Mononuclear cell (primary cell): ENCODE measurements at regions not wholly inside any gene's neighbourhood (a gene's known extent, or its start where the extent isn't known, plus 50 kb on each side); places are given as distances from the start of the nearest gene placed in this dataset.
"Not testable (repeated sequence)": the region's sequence is repeated elsewhere in the genome, so short reads cannot be mapped to it uniquely, and the experiment has no call there.

Experiments
- H3K27me3 ChIP-seq: 2 replicates; pipeline ENCODE4 v1.6.0; 2011; ENCODE audit warnings: low read length, control low read depth; ENCODE audit not compliant: insufficient read depth
- H3K4me1 ChIP-seq: 2 replicates; pipeline ENCODE4 v1.5.1; 2011; ENCODE audit warnings: mild to moderate bottlenecking, low read length, control low read depth; ENCODE audit not compliant: insufficient read depth
- H3K4me3 ChIP-seq: 2 replicates; pipeline ENCODE4 v1.5.1; 2011; ENCODE audit warnings: mild to moderate bottlenecking, low read length, moderate library complexity
- H3K9me3 ChIP-seq: 2 replicates; pipeline ENCODE4 v1.5.1; 2011; ENCODE audit warnings: low read depth, mild to moderate bottlenecking, control low read depth, low read length

DNA sequence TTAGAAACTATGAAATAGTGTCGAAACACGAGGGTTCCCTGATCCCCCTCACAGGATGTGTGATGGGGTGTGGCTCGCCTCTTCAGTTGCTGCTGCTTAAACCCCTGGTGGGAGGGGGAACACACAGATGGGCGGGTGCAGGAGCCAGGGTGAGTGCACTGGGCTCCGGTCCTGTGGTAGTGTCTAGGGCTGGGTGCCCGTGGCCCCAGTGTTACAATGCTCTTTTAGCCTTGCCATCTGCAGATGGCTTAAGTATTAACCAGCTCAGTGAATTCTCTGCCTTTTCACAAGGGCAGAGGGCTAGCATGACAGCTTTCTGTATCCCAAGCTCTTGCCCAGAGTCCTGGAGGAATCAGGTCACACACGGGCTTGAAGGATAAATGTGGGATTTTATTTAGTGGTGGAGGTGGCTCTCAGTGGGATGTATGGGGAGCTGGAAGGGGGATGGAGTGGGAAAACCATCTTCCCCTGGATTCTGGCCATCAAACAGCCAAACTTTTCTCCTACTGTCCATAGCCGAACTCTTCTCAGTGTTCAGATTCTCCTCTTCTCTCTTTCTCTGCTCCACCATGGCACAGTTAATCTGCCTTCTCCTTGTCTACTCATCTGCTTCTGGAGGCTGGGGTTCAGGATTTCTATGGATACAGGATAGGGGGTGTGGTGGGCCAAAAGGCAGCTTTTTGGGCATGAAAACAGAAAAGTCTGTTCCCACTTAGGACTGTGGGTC lies 659.0 kb downstream of the EPM2A start:
- Histone ChIP-seq H3K4me3 (no peak overlapping the region), H3K27me3 (no peaks in the 10 kb centered on the region), H3K4me1 (no peaks in the 10 kb centered on the region), H3K9me3 (no peaks in the 10 kb centered on the region)

DNA sequence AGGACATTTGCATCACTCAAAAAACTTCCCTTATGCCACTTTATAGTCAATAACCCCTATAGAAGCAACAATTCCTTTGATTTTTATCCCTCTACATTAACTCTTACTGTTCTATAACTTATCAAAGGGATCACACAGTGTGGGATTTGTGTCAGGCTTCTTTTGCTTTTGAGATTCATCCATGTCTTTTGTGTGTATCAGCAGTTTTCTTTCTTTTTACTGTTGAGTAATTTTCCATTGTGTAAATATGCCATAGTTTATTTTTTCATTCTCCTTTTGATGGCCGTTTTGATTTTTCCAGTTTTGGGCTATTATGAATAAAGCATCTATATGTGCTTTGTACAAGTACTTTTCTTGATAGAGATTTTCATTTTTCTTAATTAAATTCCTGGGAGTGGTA lies 657.9 kb downstream of the EPM2A start:
- Histone ChIP-seq H3K27me3 (no peaks in the 10 kb centered on the region), H3K4me3 (no peak overlapping the region), H3K9me3 (no peaks in the 10 kb centered on the region), H3K4me1 (no peaks in the 10 kb centered on the region)

DNA sequence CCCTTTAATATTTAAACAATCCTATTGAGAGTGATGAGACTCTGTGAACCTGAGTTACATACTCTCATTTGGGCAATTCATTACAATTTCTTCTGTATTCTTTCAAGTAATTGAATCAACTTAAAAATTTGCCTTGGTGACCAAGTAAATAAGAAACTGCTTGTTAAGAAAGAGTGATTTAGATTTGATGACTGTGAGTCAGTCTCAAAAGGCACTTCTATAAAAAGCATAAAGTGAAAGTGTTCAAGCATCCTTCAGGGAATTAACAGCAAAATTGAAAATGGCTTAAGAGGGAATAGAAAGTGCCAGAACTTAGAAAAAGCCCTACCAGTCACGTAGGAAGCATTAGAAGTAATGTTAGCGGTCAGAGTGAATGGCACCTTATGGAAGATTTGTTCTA lies 654.7 kb downstream of the EPM2A start:
- Histone ChIP-seq H3K9me3 (no peaks in the 10 kb centered on the region), H3K4me1 (no peaks in the 10 kb centered on the region), H3K4me3 (no peak overlapping the region), H3K27me3 (no peaks in the 10 kb centered on the region)

GRCh38 chr6:145081677-145082076 lies 653.6 kb downstream of the EPM2A start:
- H3K4me3 ChIP-seq, result no peak overlapping the region
- no peaks in the 10 kb centered on the region for H3K9me3 ChIP-seq
- no peaks in the 10 kb centered on the region for H3K4me1 ChIP-seq
- H3K27me3 ChIP-seq, result no peaks in the 10 kb centered on the region

DNA sequence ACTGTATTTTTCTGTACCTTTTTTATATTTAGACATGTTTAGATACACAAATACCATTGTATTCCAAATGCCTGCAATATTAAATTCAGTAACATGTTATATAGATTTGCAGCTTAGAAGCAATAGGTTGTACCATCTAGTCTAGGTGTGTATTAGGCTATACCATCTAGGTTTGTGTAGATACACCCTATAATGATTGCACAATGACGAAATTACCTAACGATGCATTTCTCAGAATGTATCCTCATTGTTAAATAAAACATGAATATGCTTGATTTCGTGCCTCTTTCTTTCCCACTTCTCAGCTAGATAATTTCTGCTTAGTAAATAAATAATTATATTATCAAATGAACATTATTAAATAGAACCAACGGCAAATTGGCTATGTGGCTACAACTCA lies 653.0 kb downstream of the EPM2A start:
- H3K27me3 ChIP-seq, result no peaks in the 10 kb centered on the region
- H3K4me1 ChIP-seq, result no peaks in the 10 kb centered on the region
- no peaks in the 10 kb centered on the region for H3K9me3 ChIP-seq
- no peak overlapping the region for H3K4me3 ChIP-seq

DNA sequence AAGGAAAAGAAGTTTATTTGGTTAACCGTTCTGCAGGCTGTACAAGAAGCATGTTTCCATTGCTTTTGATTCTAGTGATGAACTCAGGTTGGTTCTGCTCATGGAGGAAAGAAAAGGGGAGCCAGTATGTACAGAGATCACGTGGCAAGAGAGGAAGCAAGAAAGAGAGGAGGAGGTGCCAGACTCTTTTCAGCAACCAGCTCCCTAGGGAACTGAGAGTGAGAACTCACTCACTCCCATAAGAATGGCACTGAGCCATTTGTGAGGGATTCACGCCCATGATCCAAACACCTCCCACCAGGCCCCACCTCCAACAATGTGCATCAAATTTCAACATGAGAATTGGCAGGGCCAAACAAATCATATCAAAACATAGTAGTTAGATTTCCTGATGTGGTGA lies 649.1 kb downstream of the EPM2A start:
- Histone ChIP-seq H3K4me3 (no peak overlapping the region), H3K4me1 (no peaks in the 10 kb centered on the region), H3K27me3 (no peaks in the 10 kb centered on the region), H3K9me3 (no peaks in the 10 kb centered on the region)

DNA sequence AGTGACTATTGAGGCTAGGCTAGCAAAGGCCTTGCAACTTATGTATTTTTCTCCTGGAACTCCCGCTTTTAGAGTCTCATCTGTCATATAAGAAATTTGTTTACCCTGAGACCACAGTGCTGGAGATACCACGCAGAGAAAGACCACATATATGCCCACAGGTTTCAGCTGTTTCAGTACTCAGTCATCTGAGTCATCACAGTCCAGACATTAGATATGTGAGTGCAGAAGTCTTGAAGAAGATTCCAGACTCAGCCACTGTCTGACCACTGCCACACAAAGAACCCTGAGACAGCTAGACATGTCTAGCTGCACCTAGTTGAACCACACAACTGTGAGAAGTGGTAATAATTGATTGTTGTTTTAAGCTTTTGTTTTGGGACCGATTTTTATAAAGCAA lies 648.3 kb downstream of the EPM2A start:
- no peaks in the 10 kb centered on the region for H3K4me1 ChIP-seq
- H3K27me3 ChIP-seq, result no peaks in the 10 kb centered on the region
- no peak overlapping the region for H3K4me3 ChIP-seq
- H3K9me3 ChIP-seq, result no peaks in the 10 kb centered on the region

DNA sequence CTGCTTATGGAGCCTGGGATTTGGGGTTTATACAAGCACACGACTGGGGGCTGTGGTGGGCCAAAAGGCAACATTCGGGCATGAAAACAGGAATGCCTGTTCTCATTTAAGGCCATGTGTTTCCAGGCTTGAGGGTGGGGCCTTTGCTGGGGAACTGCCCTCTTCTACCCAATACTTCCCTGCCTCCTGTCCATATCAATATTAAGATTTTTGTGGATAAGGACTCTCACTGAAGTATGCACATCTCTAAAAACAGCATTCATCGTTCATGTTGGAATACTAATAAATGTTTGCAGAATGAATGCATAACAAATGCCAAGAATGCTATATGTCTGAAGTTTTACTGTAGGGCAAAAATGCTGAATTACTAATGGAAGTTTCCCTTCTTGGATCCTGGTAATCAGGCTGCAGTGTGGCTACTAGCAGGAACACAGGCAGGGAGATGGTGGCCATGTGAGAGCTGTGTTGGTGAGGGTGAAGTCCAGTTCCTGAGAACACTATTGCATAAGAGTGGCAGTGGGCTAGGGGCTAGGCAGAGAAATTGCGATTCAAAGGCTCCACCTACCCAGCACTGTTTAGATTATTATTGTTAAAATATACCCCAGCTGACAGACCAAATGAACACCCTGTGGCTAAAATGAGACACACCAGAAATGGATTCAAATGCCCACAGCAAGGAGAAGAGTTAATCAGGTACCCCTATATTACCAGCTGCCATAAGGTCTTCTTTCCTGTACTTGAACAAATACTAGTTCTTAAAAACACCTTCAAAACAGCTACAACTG lies 644.3 kb downstream of the EPM2A start:
- Histone ChIP-seq H3K9me3 (no peaks in the 10 kb centered on the region), H3K4me3 (no peak overlapping the region), H3K4me1 (no peaks in the 10 kb centered on the region), H3K27me3 (no peaks in the 10 kb centered on the region)

GRCh38 chr6:145091586-145092142 lies 643.7 kb downstream of the EPM2A start:
- Histone ChIP-seq H3K9me3 (no peaks in the 10 kb centered on the region), H3K4me3 (no peak overlapping the region), H3K4me1 (no peaks in the 10 kb centered on the region), H3K27me3 (no peaks in the 10 kb centered on the region)

- H3K27me3 ChIP-seq, result no peaks in the 10 kb centered on the region
- no peak overlapping the region for H3K4me3 ChIP-seq
- no peaks in the 10 kb centered on the region for H3K9me3 ChIP-seq
- H3K4me1 ChIP-seq, result no peaks in the 10 kb centered on the region
Observed at GRCh38 chr6:145092554-145092953, 642.8 kb downstream of the EPM2A start.

DNA sequence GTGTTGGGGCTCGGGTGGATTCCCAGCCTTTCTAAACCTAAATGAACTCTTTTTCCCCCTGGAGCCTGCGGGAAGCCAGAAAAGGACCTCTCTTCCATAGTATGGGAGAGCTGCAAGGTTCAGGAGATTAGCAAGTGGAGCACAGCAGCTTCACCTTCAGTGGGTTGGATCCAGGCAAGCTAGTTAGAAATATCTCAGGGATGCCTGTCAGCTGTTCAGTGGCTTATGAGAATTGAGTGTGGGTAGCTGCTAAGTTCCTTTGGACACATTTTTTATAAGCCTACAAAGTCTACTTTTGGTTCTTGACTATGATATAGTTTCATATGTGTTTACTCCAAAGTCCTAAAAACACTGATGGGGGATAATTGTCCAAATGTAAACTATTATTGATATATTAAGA lies 642.1 kb downstream of the EPM2A start:
- Histone ChIP-seq H3K4me1 (no peaks in the 10 kb centered on the region), H3K4me3 (no peak overlapping the region), H3K27me3 (no peaks in the 10 kb centered on the region), H3K9me3 (no peaks in the 10 kb centered on the region)

DNA sequence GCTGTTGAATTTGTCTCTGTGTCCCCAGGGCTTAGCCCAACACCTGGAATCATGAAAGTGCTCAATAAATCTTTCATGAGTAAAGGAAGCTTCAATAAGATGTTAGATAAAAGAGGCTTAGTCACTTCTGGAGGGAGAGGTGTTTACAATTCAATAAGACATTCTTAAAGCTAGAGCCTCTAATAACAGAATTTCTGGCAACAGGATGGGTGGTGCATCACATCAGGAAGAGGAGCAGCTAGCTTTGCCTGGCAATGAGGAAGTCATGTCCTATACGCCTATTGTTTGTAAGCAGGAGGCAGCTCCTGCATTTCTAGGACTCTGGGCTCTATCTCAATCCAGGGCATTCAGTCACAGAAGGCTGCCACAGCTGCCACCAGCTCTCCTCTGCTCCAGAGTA lies 638.5 kb downstream of the EPM2A start:
- no peaks in the 10 kb centered on the region for H3K27me3 ChIP-seq
- H3K4me3 ChIP-seq, result no peak overlapping the region
- H3K9me3 ChIP-seq, result no peaks in the 10 kb centered on the region
- H3K4me1 ChIP-seq, result no peaks in the 10 kb centered on the region

GRCh38 chr6:145098127-145098526 lies 637.2 kb downstream of the EPM2A start:
- not testable (repeated sequence) for H3K4me1 ChIP-seq, H3K4me3 ChIP-seq, H3K27me3 ChIP-seq, H3K9me3 ChIP-seq

GRCh38 chr6:145099713-145100112 lies 635.6 kb downstream of the EPM2A start:
- Histone ChIP-seq H3K27me3 (no peaks in the 10 kb centered on the region), H3K9me3 (no peaks in the 10 kb centered on the region), H3K4me1 (no peaks in the 10 kb centered on the region), H3K4me3 (no peak overlapping the region)

GRCh38 chr6:145110109-145110508 lies 625.2 kb downstream of the EPM2A start:
- Histone ChIP-seq H3K9me3 (no peaks in the 10 kb centered on the region), H3K4me3 (no peak overlapping the region), H3K27me3 (peaks cover 2% of the 10 kb centered on the region), H3K4me1 (no peaks in the 10 kb centered on the region)

GRCh38 chr6:145111407-145111806 lies 623.9 kb downstream of the EPM2A start:
- H3K9me3 ChIP-seq, H3K4me1 ChIP-seq: not testable (repeated sequence)

More at GRCh38 chr6:145111407-145111806, 623.9 kb downstream of the EPM2A start:
- H3K4me3 ChIP-seq, H3K27me3 ChIP-seq: not testable (repeated sequence)
